SK-N-SH (cell line): ENCODE measurements at regions not wholly inside any gene's neighbourhood (a gene's known extent, or its start where the extent isn't known, plus 50 kb on each side); places are given as distances from the start of the nearest gene placed in this dataset.

Experiments
- CTCF ChIA-PET: fragments of 300-600, 350-600 bp; formaldehyde crosslinking; extraction: SDS; loops from one replicate; lab custom pipeline; 2021; lab: Yijun Ruan, JAX
- POLR2A ChIA-PET: fragments of 350-600 bp; sonication (Branson Sonifier 250); formaldehyde crosslinking; extraction: SDS; loops from one replicate; lab custom pipeline; 2020; ENCODE audit warnings: antibody characterized with exemption, inconsistent platforms; lab: Yijun Ruan, JAX
- DNase-seq: peaks from one replicate; pipeline ENCODE4 v3.0.0; 2012
- H2AFZ ChIP-seq: fragments of 200-600 bp; sonication (generic); 2 replicates; pipeline ENCODE4 v1.8.1; 2016; ENCODE audit warnings: antibody characterized with exemption, mild to moderate bottlenecking, low read depth
- H3F3A ChIP-seq: fragments of 200-600 bp; sonication (generic); replicated peaks from 2 replicates; pipeline ENCODE3; 2016; ENCODE audit warnings: antibody characterized with exemption, mild to moderate bottlenecking; ENCODE audit not compliant: insufficient read depth
- H3K27ac ChIP-seq, 2 experiments: fragments of 200-500 bp in 1 of 2; fragments of 200-600 bp in 1 of 2; sonication (Bioruptor generic) in 1 of 2; sonication (generic), shearing (Covaris generic) in 1 of 2; 2 replicates each; pipeline versions ENCODE4 v1.5.1 to v1.6.1; 2014 to 2016; ENCODE audit warnings: low read depth in 2 of 2, inconsistent platforms in 1 of 2, low read length in 1 of 2, mild to moderate bottlenecking in 1 of 2, mixed read lengths in 1 of 2
- H3K27me3 ChIP-seq: fragments of 200-600 bp; sonication (generic), shearing (Covaris generic); 2 replicates; pipeline ENCODE4 v1.6.1; 2016; ENCODE audit warnings: mixed run types; ENCODE audit not compliant: insufficient read depth
- H3K36me3 ChIP-seq, 2 experiments: fragments of 200-500 bp in 1 of 2; fragments of 200-600 bp in 1 of 2; sonication (Bioruptor generic) in 1 of 2; sonication (generic) in 1 of 2; replicated peaks in 1 of 2; 2 replicates each; pipeline versions ENCODE3 to v1.5.1; 2014 to 2016; ENCODE audit warnings: low read length in 1 of 2, mild to moderate bottlenecking in 1 of 2; ENCODE audit not compliant: insufficient read depth in 2 of 2, control insufficient read depth in 1 of 2
- H3K4me1 ChIP-seq, 2 experiments: fragments of 200-500 bp in 1 of 2; fragments of 200-600 bp in 1 of 2; sonication (Bioruptor generic) in 1 of 2; sonication (generic), shearing (Covaris generic) in 1 of 2; 2 replicates each; pipeline versions ENCODE4 v1.5.1 to v1.6.1; 2014 to 2016; ENCODE audit warnings: low read depth in 1 of 2, low read length in 1 of 2, mixed run types in 1 of 2; ENCODE audit not compliant: insufficient read depth in 2 of 2, control insufficient read depth in 1 of 2
- H3K4me2 ChIP-seq: fragments of 200-600 bp; sonication (generic), shearing (Covaris generic); 2 replicates; pipeline ENCODE4 v1.6.1; 2017; ENCODE audit warnings: mixed run types
- H3K4me3 ChIP-seq, 2 experiments: fragments of 200-500 bp in 1 of 2; fragments of 200-600 bp in 1 of 2; sonication (Bioruptor generic) in 1 of 2; sonication (generic), shearing (Covaris generic) in 1 of 2; 2 replicates each; pipeline versions ENCODE4 v1.5.1 to v1.8.1; 2014 to 2016; ENCODE audit warnings: low read depth in 2 of 2, inconsistent platforms in 1 of 2, low read length in 1 of 2, mild to moderate bottlenecking in 1 of 2, mixed read lengths in 1 of 2, moderate library complexity in 1 of 2
- H3K79me2 ChIP-seq: fragments of 200-600 bp; sonication (generic); 2 replicates; pipeline ENCODE4 v1.8.1; 2017; ENCODE audit warnings: mild to moderate bottlenecking; ENCODE audit not compliant: insufficient read depth
- H3K9ac ChIP-seq: fragments of 200-600 bp; sonication (generic); 2 replicates; pipeline ENCODE4 v1.6.1; 2017; ENCODE audit warnings: mixed run types
- H3K9me2 ChIP-seq: fragments of 200-600 bp; sonication (generic); 2 replicates; pipeline ENCODE4 v1.6.1; 2017; ENCODE audit warnings: mixed run types
- H3K9me3 ChIP-seq: fragments of 200-600 bp; sonication (generic); 2 replicates; pipeline ENCODE4 v1.6.1; 2017; ENCODE audit warnings: mixed run types, mild to moderate bottlenecking, moderate library complexity
- H4K20me1 ChIP-seq: fragments of 200-600 bp; sonication (generic); 2 replicates; pipeline ENCODE4 v1.6.1; 2017; ENCODE audit warnings: mild to moderate bottlenecking, mixed run types; ENCODE audit not compliant: insufficient read depth
- EP300 ChIP-seq, 2 experiments: IDR thresholded peaks; 2 replicates each; pipeline versions ENCODE4 v1.4.0 to v1.6.1; 2012; ENCODE audit warnings: borderline replicate concordance in 1 of 2, low read depth in 1 of 2, low read length in 1 of 2
- FOSL2 ChIP-seq: IDR thresholded peaks from 2 replicates; pipeline ENCODE4 v1.4.0; 2012; ENCODE audit warnings: low read depth, mild to moderate bottlenecking, moderate library complexity, borderline replicate concordance
- FOXM1 ChIP-seq: IDR thresholded peaks from 2 replicates; pipeline ENCODE4 v1.4.0; 2012; ENCODE audit warnings: low read depth, mild to moderate bottlenecking
- GABPA ChIP-seq: IDR thresholded peaks from 2 replicates; pipeline ENCODE4 v1.4.0; 2012; ENCODE audit warnings: low read depth, mild to moderate bottlenecking
- GATA2 ChIP-seq: sonication (generic); formaldehyde crosslinking; IDR thresholded peaks from 2 replicates; pipeline ENCODE4 v1.5.0; 2020; ENCODE audit warnings: mild to moderate bottlenecking, missing genetic modification reagents
- MAX ChIP-seq: IDR thresholded peaks from 2 replicates; pipeline ENCODE4 v1.4.0; 2012; ENCODE audit warnings: low read depth
- NRF1 ChIP-seq: IDR thresholded peaks from 2 replicates; pipeline ENCODE4 v1.6.1; 2012; ENCODE audit warnings: low read depth, mild to moderate bottlenecking, low read length
- RAD21 ChIP-seq: IDR thresholded peaks from 2 replicates; pipeline ENCODE4 v1.6.1; 2012; ENCODE audit warnings: mild to moderate bottlenecking, low read length
- RCOR1 ChIP-seq: fragments of 150-350 bp; IDR thresholded peaks from 2 replicates; pipeline ENCODE4 v1.6.1; 2017; ENCODE audit warnings: antibody characterized with exemption, low read length
- REST ChIP-seq: IDR thresholded peaks from 2 replicates; pipeline ENCODE4 v1.6.1; 2012; ENCODE audit warnings: mild to moderate bottlenecking, low read depth, low read length, moderate library complexity
- SIN3A ChIP-seq: IDR thresholded peaks from 2 replicates; pipeline ENCODE4 v1.6.1; 2012; ENCODE audit warnings: low read depth, mild to moderate bottlenecking, low read length, moderate library complexity, borderline replicate concordance
- TEAD4 ChIP-seq: IDR thresholded peaks from 2 replicates; pipeline ENCODE4 v1.4.0; 2012; ENCODE audit warnings: mild to moderate bottlenecking, borderline replicate concordance; ENCODE audit not compliant: insufficient read depth
- USF1 ChIP-seq: IDR thresholded peaks from 2 replicates; pipeline ENCODE4 v1.4.0; 2012; ENCODE audit warnings: low read depth, borderline replicate concordance
- YY1 ChIP-seq: IDR thresholded peaks from 2 replicates; pipeline ENCODE4 v1.4.0; 2012; ENCODE audit warnings: low read depth, mild to moderate bottlenecking
- WGBS: methylation state at CpG from one replicate; pipeline ENCODE4 v1.1.6; 2017; ENCODE audit warnings: low lambda C conversion rate; 5-methylcytosine and 5-hydroxymethylcytosine counted together
- TF ChIP-seq, protein P1 (sequence below): IDR thresholded peaks from 2 replicates; pipeline ENCODE4; 2012
- TF ChIP-seq, protein P2 (sequence below): fragments of 200-600 bp; sonication (generic); IDR thresholded peaks from 2 replicates; pipeline ENCODE4 v1.6.1; 2017; ENCODE audit warnings: antibody characterized with exemption, mild to moderate bottlenecking, moderate library complexity

DNA sequence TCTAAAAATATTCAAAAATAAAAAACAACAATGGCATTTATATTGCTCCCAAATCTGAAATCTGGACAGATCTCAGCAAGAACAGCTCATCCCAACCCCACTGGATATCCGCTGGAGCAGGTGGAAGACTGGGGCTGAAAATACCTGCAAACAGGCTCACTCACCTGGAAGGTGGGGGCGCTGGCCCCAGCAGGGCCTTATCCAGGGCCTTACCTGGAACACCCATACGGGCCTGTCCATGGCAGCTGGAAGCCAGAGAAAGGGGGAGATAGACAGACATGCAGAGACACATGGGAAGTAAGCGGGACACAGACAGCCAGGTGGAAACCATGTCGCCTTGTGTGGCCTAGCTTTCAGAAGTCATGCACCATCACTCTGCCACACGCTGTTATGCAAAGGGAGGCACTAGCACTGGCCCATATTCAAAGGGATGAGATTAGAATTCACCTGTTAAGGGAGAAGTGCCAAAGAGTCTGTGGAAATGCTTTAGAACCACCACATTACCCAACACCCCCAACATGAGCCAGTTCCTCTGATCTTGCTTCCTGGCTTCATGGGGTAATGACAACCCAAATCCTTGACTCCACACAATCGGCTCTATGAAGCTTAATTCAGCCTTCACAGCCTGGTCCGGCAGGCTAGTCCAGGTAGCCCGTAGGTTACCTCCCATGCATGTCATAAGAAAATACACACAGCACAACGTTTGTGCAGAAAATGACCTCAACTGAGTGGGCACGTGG, 99.0 kb upstream of the CDYL start:
- WGBS = 42% methylated on average over 9 of the region's 11 CpGs
- Histone ChIP-seq H4K20me1 (no peaks in the 10 kb centered on the region), H3K36me3 (no peaks in the 10 kb centered on the region), H3K4me2 (no peak overlapping the region), H3K79me2 (no peaks in the 10 kb centered on the region), H3K4me1 (no peaks in the 10 kb centered on the region), H3F3A (no peaks in the 10 kb centered on the region), H3K9ac (no peak overlapping the region), H3K9me3 (no peaks in the 10 kb centered on the region), H3K4me3 (no peak overlapping the region), H3K9me2 (no peaks in the 10 kb centered on the region), H2AFZ (no peak overlapping the region), H3K27ac (no peak overlapping the region)
- POLR2A ChIA-PET = no interaction called here
- TF ChIP-seq GABPA = no peak
- TF ChIP-seq REST = no peak
- TF ChIP-seq, protein P1, sequence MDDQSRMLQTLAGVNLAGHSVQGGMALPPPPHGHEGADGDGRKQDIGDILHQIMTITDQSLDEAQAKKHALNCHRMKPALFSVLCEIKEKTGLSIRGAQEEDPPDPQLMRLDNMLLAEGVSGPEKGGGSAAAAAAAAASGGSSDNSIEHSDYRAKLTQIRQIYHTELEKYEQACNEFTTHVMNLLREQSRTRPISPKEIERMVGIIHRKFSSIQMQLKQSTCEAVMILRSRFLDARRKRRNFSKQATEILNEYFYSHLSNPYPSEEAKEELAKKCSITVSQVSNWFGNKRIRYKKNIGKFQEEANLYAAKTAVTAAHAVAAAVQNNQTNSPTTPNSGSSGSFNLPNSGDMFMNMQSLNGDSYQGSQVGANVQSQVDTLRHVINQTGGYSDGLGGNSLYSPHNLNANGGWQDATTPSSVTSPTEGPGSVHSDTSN = no peak
- no peak for TF ChIP-seq RAD21
- TF ChIP-seq RCOR1 = no peak
- TF ChIP-seq SIN3A = no peak
- TF ChIP-seq YY1 = no peak
- no peak for TF ChIP-seq GATA2 (CRISPR knock-in tag)
- no peak for TF ChIP-seq EP300 (IDR thresholded peaks at IDR 0.05; ENCODE audit: borderline replicate concordance in 1 of 2, low read depth in 1 of 2, low read length in 1 of 2)
- no peak for TF ChIP-seq USF1
- no peak for TF ChIP-seq MAX
- no peak for TF ChIP-seq NRF1
- no peak for TF ChIP-seq TEAD4
- no peak for TF ChIP-seq FOSL2
- TF ChIP-seq FOXM1 = no peak
- TF ChIP-seq, protein P2, sequence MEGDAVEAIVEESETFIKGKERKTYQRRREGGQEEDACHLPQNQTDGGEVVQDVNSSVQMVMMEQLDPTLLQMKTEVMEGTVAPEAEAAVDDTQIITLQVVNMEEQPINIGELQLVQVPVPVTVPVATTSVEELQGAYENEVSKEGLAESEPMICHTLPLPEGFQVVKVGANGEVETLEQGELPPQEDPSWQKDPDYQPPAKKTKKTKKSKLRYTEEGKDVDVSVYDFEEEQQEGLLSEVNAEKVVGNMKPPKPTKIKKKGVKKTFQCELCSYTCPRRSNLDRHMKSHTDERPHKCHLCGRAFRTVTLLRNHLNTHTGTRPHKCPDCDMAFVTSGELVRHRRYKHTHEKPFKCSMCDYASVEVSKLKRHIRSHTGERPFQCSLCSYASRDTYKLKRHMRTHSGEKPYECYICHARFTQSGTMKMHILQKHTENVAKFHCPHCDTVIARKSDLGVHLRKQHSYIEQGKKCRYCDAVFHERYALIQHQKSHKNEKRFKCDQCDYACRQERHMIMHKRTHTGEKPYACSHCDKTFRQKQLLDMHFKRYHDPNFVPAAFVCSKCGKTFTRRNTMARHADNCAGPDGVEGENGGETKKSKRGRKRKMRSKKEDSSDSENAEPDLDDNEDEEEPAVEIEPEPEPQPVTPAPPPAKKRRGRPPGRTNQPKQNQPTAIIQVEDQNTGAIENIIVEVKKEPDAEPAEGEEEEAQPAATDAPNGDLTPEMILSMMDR = no peak
- TF ChIP-seq, all 33 proteins: peak for 0
- DNase-seq = no peak
- CTCF ChIA-PET = no interaction called here
- H3K27me3 ChIP-seq = no peaks in the 10 kb centered on the region
